Left ventricle myocardium inferior (tissue), 1 donor: ENCODE measurements at regions not wholly inside any gene's neighbourhood (a gene's known extent, or its start where the extent isn't known, plus 50 kb on each side); places are given as distances from the start of the nearest gene placed in this dataset.

ENCODE experiments used
- DNase-seq: peaks from one replicate; pipeline ENCODE4 v3.0.0-alpha.2; 2020
- H3K27ac ChIP-seq: fragments of 200-600 bp; replicated peaks from 2 replicates; pipeline ENCODE4 v1.8.0; 2021
- H3K27me3 ChIP-seq: fragments of 200-600 bp; 2 replicates; pipeline ENCODE4 v1.8.0; 2021; ENCODE audit warnings: low read depth
- H3K36me3 ChIP-seq: fragments of 200-600 bp; 2 replicates; pipeline ENCODE4 v1.8.0; 2021
- H3K4me1 ChIP-seq: fragments of 200-600 bp; 2 replicates; pipeline ENCODE4 v1.8.0; 2021
- H3K4me3 ChIP-seq: fragments of 200-600 bp; 2 replicates; pipeline ENCODE4 v1.8.0; 2021; ENCODE audit warnings: mild to moderate bottlenecking, moderate library complexity
- H3K9me3 ChIP-seq: fragments of 200-600 bp; replicated peaks from 2 replicates; pipeline ENCODE4 v1.8.0; 2021
- intact Hi-C: fragments of 100-400 bp; cut with micrococcal nuclease; formaldehyde crosslinking; loops from one replicate; pipeline ENCODE4 v1.11.0; 2022
- TF ChIP-seq, protein P1 (sequence below): fragments of 200-600 bp; IDR thresholded peaks from 2 replicates; pipeline ENCODE4 v1.8.0; 2021; ENCODE audit warnings: antibody characterized with exemption, mild to moderate bottlenecking, borderline replicate concordance
- donor health status: DM: no; HTN: yes; CAD: no; lungs with severe emphysema.

DNA sequence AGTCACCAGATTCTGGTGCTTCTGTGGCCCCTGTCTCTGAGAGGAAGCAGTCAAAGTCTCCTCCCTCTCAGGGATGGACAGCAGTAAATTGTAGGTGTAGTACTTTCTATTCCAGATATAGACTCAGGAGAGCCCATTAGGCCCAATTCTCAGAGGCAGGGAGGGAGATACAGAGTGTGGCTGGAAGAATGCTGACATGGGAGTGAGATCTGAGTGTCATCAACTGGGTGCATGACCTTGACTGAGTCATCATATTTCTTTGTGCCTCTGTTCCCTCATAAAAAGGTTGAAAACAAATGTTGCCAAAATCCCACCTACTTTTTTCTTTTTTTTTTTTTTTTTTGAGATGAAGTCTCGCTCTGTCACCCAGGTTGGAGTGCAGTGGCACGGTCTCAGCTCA lies 506.1 kb downstream of the BCL11A start:
- H3K27me3 ChIP-seq = no peaks in the 10 kb centered on the region
- peaks cover 17% of the 10 kb centered on the region for H3K4me1 ChIP-seq
- H3K27ac ChIP-seq = peak overlapping the region; percentile 70
- no peak overlapping the region for H3K4me3 ChIP-seq
- no peaks in the 10 kb centered on the region for H3K36me3 ChIP-seq
- intact Hi-C loops = no loop called here
- no peaks in the 10 kb centered on the region for H3K9me3 ChIP-seq
- TF ChIP-seq, protein P1, sequence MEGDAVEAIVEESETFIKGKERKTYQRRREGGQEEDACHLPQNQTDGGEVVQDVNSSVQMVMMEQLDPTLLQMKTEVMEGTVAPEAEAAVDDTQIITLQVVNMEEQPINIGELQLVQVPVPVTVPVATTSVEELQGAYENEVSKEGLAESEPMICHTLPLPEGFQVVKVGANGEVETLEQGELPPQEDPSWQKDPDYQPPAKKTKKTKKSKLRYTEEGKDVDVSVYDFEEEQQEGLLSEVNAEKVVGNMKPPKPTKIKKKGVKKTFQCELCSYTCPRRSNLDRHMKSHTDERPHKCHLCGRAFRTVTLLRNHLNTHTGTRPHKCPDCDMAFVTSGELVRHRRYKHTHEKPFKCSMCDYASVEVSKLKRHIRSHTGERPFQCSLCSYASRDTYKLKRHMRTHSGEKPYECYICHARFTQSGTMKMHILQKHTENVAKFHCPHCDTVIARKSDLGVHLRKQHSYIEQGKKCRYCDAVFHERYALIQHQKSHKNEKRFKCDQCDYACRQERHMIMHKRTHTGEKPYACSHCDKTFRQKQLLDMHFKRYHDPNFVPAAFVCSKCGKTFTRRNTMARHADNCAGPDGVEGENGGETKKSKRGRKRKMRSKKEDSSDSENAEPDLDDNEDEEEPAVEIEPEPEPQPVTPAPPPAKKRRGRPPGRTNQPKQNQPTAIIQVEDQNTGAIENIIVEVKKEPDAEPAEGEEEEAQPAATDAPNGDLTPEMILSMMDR = no peak
- no peak for DNase-seq

DNA sequence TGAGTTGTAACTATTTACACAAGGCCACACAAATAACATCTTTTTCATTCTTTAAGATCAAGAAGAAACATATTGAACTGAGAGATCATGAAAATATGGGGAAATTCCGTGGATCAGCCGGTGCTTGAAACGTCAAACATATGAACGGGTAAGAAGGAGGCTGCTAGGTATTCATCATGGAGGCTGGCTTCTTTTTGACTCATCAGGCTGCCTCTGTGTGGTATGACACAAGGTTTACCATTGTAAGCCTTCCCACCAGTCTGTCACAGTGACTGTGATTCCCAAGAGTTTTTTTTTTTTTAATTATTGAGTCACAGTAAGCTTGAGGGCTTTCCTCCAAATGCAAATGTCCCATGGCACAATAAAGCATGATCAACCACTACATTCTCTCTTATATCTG lies 506.9 kb downstream of the BCL11A start:
- H3K27ac ChIP-seq = no peak overlapping the region
- H3K4me3 ChIP-seq = no peak overlapping the region
- DNase-seq = no peak
- H3K4me1 ChIP-seq = peaks cover 22% of the 10 kb centered on the region
- H3K36me3 ChIP-seq = no peaks in the 10 kb centered on the region
- H3K27me3 ChIP-seq = no peaks in the 10 kb centered on the region
- intact Hi-C loops = no loop called here
- TF ChIP-seq, protein P1 = no peak
- H3K9me3 ChIP-seq = no peaks in the 10 kb centered on the region

DNA sequence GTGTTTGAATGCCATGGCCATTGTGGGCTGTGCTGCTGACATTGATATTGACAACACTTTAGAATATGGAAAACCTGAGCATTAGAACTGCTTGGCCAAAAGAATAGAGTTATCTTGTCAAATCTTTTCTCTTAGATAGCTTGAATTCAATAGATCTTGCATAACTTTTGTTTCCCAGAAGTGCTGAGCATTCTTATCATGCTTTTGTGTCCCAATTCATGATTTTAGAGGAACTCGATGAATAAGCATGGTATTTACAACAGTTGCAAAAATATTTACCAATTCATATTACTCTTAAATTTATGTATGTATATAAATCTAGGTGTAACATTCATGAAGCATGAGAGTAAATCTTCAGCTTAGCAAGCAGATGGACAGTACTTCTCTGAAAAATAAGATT lies 508.0 kb downstream of the BCL11A start:
- Histone ChIP-seq H3K4me3 (no peak overlapping the region), H3K36me3 (no peaks in the 10 kb centered on the region), H3K27me3 (no peaks in the 10 kb centered on the region), H3K4me1 (peaks cover 22% of the 10 kb centered on the region), H3K9me3 (no peaks in the 10 kb centered on the region), H3K27ac (no peak overlapping the region)
- intact Hi-C loops = no loop called here
- no peak for DNase-seq
- TF ChIP-seq, protein P1 = no peak

DNA sequence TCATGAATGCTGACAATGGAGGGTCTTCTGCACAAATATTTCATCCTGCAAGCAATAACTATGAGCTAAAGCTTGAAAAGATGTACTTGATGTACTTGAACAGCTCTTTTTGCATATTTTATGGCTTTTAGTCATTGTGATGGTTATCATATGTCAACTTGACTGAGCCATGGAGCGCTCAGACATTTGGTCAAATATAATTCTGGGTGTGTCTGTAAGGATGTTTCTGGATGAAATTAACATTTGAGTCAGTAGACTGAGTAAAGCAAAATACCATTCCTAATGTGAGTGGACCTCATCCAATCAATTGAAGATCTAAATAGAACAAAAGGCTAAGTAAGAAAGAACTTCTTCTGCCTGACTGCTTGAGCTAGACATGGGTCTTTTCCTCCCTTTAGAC lies 509.0 kb downstream of the BCL11A start:
- TF ChIP-seq, protein P1 = no peak
- Histone ChIP-seq H3K27ac (no peak overlapping the region), H3K4me3 (no peak overlapping the region), H3K27me3 (no peaks in the 10 kb centered on the region), H3K9me3 (no peaks in the 10 kb centered on the region), H3K4me1 (peaks cover 22% of the 10 kb centered on the region), H3K36me3 (no peaks in the 10 kb centered on the region)
- intact Hi-C loops = no loop called here
- DNase-seq = no peak

DNA sequence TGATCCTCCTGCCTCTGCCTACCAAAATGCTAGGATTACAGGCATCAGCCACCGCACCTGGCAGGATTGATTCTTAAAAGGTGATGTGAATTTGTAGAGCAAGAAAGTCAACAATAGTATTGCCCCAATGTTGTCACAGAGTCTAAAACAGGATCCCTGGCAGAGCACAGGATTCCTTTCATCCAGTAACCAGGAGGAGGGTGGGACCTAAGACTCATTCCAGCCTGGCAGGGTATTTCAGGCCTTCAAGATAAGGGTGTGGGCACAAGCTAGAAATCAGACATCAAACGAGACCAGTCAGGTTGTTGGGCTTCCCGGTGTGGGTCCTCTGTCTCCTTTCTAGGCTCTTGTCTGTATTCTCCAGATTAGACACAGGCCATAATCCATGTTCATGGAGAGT lies 511.4 kb downstream of the BCL11A start:
- H3K4me3 ChIP-seq = no peak overlapping the region
- no peaks in the 10 kb centered on the region for H3K36me3 ChIP-seq
- H3K9me3 ChIP-seq = no peaks in the 10 kb centered on the region
- TF ChIP-seq, protein P1 = no peak
- peaks cover 5% of the 10 kb centered on the region for H3K4me1 ChIP-seq
- no peak overlapping the region for H3K27ac ChIP-seq
- no peak for DNase-seq
- no peaks in the 10 kb centered on the region for H3K27me3 ChIP-seq
- intact Hi-C loops = no loop called here

DNA sequence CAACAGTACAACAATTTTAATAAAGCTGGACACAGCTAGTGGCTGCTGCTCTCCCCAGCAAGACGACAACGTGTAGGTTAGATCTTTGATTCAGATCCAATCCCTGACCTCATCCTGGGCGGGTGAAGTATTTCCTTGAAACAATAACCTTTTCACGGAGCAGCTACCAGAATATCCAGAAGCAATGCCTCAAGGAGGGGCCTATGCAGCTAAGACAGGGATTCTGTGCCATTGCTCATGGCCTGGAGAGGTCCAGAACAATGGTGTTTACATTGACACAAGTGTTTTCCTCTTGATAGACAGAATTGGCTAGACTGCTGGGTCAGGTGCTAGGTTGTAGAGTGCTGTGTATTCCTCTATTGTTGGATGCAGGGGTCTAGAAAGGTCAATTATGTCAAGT lies 520.1 kb downstream of the BCL11A start:
- intact Hi-C loops = no loop called here
- Histone ChIP-seq H3K4me3 (no peak overlapping the region), H3K9me3 (peaks cover 42% of the 10 kb centered on the region), H3K36me3 (no peaks in the 10 kb centered on the region), H3K27me3 (no peaks in the 10 kb centered on the region), H3K27ac (no peak overlapping the region), H3K4me1 (no peaks in the 10 kb centered on the region)
- TF ChIP-seq, protein P1 = no peak
- no peak for DNase-seq
